Common myeloid progenitor, CD34-positive (primary cell): ENCODE measurements at regions not wholly inside any gene's neighbourhood (a gene's known extent, or its start where the extent isn't known, plus 50 kb on each side); places are given as distances from the start of the nearest gene placed in this dataset.

Experiments used
- CTCF ChIA-PET: fragments of 350-600 bp; sonication (Branson Sonifier 250); formaldehyde crosslinking; loops from one replicate; lab custom pipeline; 2021; ENCODE audit warnings: antibody characterized with exemption; lab: Charles Lee
- POLR2A ChIA-PET: fragments of 350-600 bp; sonication (Branson Sonifier 250); formaldehyde crosslinking; loops from one replicate; lab custom pipeline; 2021; ENCODE audit warnings: antibody characterized with exemption; lab: Charles Lee
- DNase-seq, 3 donors: peaks; one replicate each; pipeline versions ENCODE4 v3.0.0 to v3.0.0-alpha.2; 2013
- H3K27ac ChIP-seq, 2 experiments: 1 replicate in 1 of 2; 2 replicates in 1 of 2; pipeline ENCODE4 v1.7.0; 2013; ENCODE audit warnings: inconsistent platforms in 2 of 2, low read length in 2 of 2, mild to moderate bottlenecking in 2 of 2, low read depth in 1 of 2, moderate library complexity in 1 of 2; ENCODE audit not compliant: severe bottlenecking in 2 of 2, insufficient read depth in 1 of 2, poor library complexity in 1 of 2
- H3K27me3 ChIP-seq, 5 experiments: replicated peaks in 2 of 5; 1 replicate in 3 of 5; 2 replicates in 2 of 5; pipeline versions ENCODE4 v1.6.1 to v1.7.0; 2013; ENCODE audit warnings: low read length in 4 of 5, mild to moderate bottlenecking in 2 of 5, moderate library complexity in 2 of 5, inconsistent platforms in 1 of 5; ENCODE audit not compliant: insufficient read depth in 5 of 5, control insufficient read depth in 4 of 5
- H3K36me3 ChIP-seq, 4 experiments: 1 replicate in 2 of 4; 2 replicates in 2 of 4; pipeline versions ENCODE4 v1.6.1 to v1.7.0; 2013; ENCODE audit warnings: low read length in 3 of 4, control low read depth in 1 of 4, mild to moderate bottlenecking in 1 of 4; ENCODE audit not compliant: control insufficient read depth in 4 of 4, insufficient read depth in 4 of 4
- H3K4me1 ChIP-seq, 4 experiments: 1 replicate in 3 of 4; 2 replicates in 1 of 4; pipeline versions ENCODE4 v1.6.1 to v1.7.1; 2013; ENCODE audit warnings: low read length in 3 of 4, mild to moderate bottlenecking in 3 of 4, control low read depth in 1 of 4, inconsistent platforms in 1 of 4, moderate library complexity in 1 of 4; ENCODE audit not compliant: control insufficient read depth in 4 of 4, insufficient read depth in 4 of 4; ENCODE audit errors: control extremely low read depth in 1 of 4
- H3K4me3 ChIP-seq, 7 experiments: 1 replicate in 4 of 7; 2 replicates in 3 of 7; pipeline versions ENCODE4 v1.5.1 to v1.7.0; 2013; ENCODE audit warnings: mild to moderate bottlenecking in 7 of 7, low read length in 6 of 7, moderate library complexity in 6 of 7, inconsistent platforms in 2 of 7, low read depth in 2 of 7, control low read depth in 1 of 7; ENCODE audit not compliant: insufficient read depth in 4 of 7, control insufficient read depth in 1 of 7; ENCODE audit errors: extremely low read depth in 1 of 7
- H3K9me3 ChIP-seq, 5 experiments: 1 replicate in 4 of 5; 2 replicates in 1 of 5; pipeline versions ENCODE4 v1.6.1 to v1.7.1; 2013; ENCODE audit warnings: low read length in 4 of 5, mild to moderate bottlenecking in 2 of 5, inconsistent platforms in 1 of 5, low read depth in 1 of 5, moderate library complexity in 1 of 5; ENCODE audit not compliant: control insufficient read depth in 4 of 5, insufficient read depth in 2 of 5; ENCODE audit errors: control extremely low read depth in 1 of 5
- WGBS: methylation state at CpG from one replicate; pipeline ENCODE4 v1.1.5; 2013; ENCODE audit not compliant: insufficient coverage; 5-methylcytosine and 5-hydroxymethylcytosine counted together

DNA sequence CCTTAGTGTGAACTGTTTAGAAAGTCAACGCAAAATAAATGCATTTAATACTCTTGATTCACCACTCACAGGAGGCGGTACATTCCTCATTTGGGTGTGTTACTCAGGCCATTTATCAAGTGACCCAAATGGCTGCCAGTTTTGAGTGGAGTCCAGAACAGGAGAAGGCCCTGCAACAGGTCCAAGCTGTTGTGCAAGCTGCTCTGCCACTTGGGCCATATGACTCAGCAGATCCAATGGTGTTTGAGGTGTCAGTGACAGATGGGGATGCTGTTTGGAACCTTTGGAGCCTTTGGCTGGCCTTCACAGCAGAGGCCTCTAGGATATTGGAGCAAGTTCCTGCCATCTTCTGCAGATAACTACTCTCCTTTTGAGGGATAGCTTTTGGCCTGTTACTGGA is 609.2 kb downstream of the KCNT2 start:
- Histone ChIP-seq H3K36me3 (no peaks in the 10 kb centered on the region), H3K27me3 (no peaks in the 10 kb centered on the region), H3K9me3 (no peaks in the 10 kb centered on the region), H3K4me1 (no peaks in the 10 kb centered on the region), H3K4me3 (no peak overlapping the region), H3K27ac (no peak overlapping the region)
- ChIA-PET POLR2A (interaction anchor here (0.7 kb wide), 1 partner anchor 14 kb away, joined by 3 read pairs; no protein-coding TSS in a partner anchor), CTCF (no interaction called here)
- no peak for DNase-seq
- WGBS, result 100% methylated on average over 1 of the region's 2 CpGs

- 100% methylated on average over 3 of the region's 3 CpGs for WGBS
- Histone ChIP-seq H3K27ac (no peak overlapping the region), H3K27me3 (no peaks in the 10 kb centered on the region), H3K36me3 (no peaks in the 10 kb centered on the region), H3K4me3 (no peak overlapping the region), H3K9me3 (no peaks in the 10 kb centered on the region), H3K4me1 (no peaks in the 10 kb centered on the region)
- POLR2A ChIA-PET, result no interaction called here
- CTCF ChIA-PET, result no interaction called here
- no peak for DNase-seq
Measured at GRCh38 chr1:195981448-195982139, 626.6 kb downstream of the KCNT2 start.

DNA sequence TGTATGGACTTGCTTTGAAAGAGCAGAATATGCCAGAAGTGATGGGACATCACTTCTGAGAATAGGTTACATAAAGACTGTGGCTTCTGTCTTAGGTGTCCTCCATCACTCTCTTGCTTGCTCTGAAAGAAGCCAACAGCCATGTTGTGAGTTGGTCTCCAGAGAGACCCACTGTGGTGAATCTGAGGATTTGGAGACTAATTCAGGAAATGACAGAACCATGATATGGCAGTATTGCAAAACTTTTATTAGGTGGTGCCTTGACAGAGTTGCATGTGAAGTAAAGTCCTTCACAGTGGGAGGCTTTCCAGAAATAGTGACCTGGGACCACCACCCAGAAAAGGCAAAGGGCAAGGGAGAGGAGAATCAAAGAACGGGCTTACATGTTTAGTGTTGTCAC is 628.6 kb downstream of the KCNT2 start:
- Histone ChIP-seq H3K27ac (no peak overlapping the region), H3K36me3 (no peaks in the 10 kb centered on the region), H3K27me3 (no peaks in the 10 kb centered on the region), H3K4me3 (no peak overlapping the region), H3K4me1 (no peaks in the 10 kb centered on the region), H3K9me3 (no peaks in the 10 kb centered on the region)
- peak in 1 of 3 donors; percentile 3 for DNase-seq
- POLR2A ChIA-PET, result no interaction called here
- WGBS, result 100% methylated on average over 1 of the region's 1 CpG
- CTCF ChIA-PET, result no interaction called here

- WGBS, result 100% methylated on average over 1 of the region's 1 CpG
- no peaks in the 10 kb centered on the region for H3K27me3 ChIP-seq
- H3K4me3 ChIP-seq, result no peak overlapping the region
- no peak for DNase-seq
- no peaks in the 10 kb centered on the region for H3K9me3 ChIP-seq
- no peaks in the 10 kb centered on the region for H3K4me1 ChIP-seq
- ChIA-PET POLR2A (no interaction called here), CTCF (no interaction called here)
- H3K27ac ChIP-seq, result no peak overlapping the region
- H3K36me3 ChIP-seq, result no peaks in the 10 kb centered on the region
Measured at GRCh38 chr1:195973311-195973904, 634.8 kb downstream of the KCNT2 start.

DNA sequence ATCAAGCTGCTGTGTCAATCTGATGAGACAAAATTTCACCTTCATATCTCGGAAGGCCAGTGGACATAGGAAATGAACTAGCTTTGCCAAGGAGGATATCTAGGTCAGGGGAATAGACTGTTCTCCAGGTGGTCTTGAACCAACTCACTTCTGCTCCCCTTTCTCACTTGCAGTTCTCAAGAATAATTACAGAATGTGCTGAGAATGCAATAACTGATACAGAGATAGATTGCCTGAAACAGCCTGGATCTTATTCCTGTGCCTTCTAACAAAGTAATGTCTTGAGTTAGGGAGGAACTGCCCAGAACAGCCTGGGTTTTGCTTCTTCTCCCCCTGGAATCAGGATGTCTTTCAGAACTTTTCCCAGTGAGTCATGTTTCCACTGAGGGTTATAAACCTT is 636.7 kb downstream of the KCNT2 start:
- Histone ChIP-seq H3K36me3 (no peaks in the 10 kb centered on the region), H3K27ac (no peak overlapping the region), H3K27me3 (no peaks in the 10 kb centered on the region), H3K9me3 (no peaks in the 10 kb centered on the region), H3K4me3 (no peak overlapping the region), H3K4me1 (no peaks in the 10 kb centered on the region)
- 100% methylated on average over 1 of the region's 1 CpG for WGBS
- POLR2A ChIA-PET, result no interaction called here
- CTCF ChIA-PET, result no interaction called here
- no peak for DNase-seq

DNA sequence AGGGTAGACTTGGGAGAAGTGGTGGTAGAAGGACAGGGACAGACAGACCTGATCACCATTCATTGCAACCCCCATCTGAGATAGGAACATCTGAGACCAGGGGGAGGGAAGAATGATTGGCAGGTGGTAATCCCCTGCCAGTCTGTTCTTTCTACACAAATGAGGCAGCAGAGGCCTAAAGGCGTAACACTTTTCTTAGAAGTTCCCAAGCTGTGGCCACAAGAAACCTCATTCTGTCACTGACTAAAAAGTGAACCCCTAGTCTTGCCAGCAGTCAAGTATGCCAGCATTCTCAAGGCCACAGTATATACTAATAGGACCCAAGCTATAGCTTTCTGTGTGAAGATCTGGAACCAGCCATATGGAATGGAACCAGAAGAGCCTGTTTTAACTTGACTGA is 638.0 kb downstream of the KCNT2 start:
- no peaks in the 10 kb centered on the region for H3K9me3 ChIP-seq
- no peak overlapping the region for H3K4me3 ChIP-seq
- ChIA-PET POLR2A (no interaction called here), CTCF (interaction anchor here (1.4 kb wide), 1 partner anchor 340 kb away, joined by 3 read pairs; no protein-coding TSS in a partner anchor)
- no peak for DNase-seq
- no peaks in the 10 kb centered on the region for H3K27me3 ChIP-seq
- 100% methylated on average over 1 of the region's 1 CpG for WGBS
- no peaks in the 10 kb centered on the region for H3K36me3 ChIP-seq
- no peaks in the 10 kb centered on the region for H3K4me1 ChIP-seq
- no peak overlapping the region for H3K27ac ChIP-seq

DNA sequence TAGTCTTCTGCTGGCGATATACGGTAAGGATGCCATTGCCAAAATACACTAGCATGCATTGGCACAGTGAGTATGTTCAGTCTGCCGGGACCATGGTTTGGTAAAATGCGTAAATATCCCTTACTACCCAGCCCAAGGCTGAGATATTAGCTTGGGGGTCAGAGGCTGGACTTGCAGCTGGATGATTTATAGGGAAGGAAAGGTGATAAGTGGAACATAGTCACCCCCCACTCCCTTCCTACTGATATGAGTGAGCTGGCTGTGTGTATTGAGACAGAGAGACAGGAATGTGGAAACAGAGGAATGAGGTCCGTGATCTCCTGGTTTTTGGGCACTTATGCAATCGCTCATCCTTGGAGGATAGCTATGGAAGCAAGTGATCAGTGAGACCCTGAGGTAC is 642.8 kb downstream of the KCNT2 start:
- 93% methylated on average over 4 of the region's 6 CpGs for WGBS
- Histone ChIP-seq H3K9me3 (no peaks in the 10 kb centered on the region), H3K27ac (no peak overlapping the region), H3K27me3 (no peaks in the 10 kb centered on the region), H3K4me1 (no peaks in the 10 kb centered on the region), H3K4me3 (no peak overlapping the region), H3K36me3 (no peaks in the 10 kb centered on the region)
- CTCF ChIA-PET, result no interaction called here
- POLR2A ChIA-PET, result no interaction called here
- DNase-seq, result no peak
